OCI-LY3 (cell line): ENCODE measurements at regions not wholly inside any gene's neighbourhood (a gene's known extent, or its start where the extent isn't known, plus 50 kb on each side); places are given as distances from the start of the nearest gene placed in this dataset.

Experiments
- EZH2phosphoT487 ChIP-seq: fragments of 200-600 bp; shearing (Covaris generic); IDR thresholded peaks from 2 replicates; pipeline ENCODE4 v1.6.1; 2018; ENCODE audit warnings: antibody characterized with exemption, mixed run types, low read depth
- TF ChIP-seq, protein P1 (sequence below): fragments of 200-600, 300-600 bp; sonication (generic); IDR thresholded peaks from 2 replicates; pipeline ENCODE4 v1.5.1; 2014; ENCODE audit warnings: antibody characterized with exemption, low read length, low read depth

DNA sequence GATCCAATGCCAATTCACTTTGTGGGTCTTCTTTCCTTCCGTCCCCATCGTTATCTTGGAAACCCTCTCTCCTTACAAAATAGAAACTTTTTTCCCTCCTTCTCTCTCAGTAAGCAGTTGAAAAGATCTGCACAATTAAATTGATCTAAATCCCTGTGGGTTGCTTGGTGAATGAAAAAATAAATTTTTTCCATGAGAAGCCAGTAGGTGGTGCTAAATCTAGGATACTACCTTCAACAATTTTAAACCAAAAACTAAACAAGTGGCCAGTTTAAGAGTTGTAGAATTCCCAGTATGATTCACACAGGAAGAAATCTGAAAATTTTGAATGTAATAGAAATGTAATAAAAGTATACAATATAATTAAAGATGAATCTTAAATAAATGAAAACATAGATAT is 990.3 kb upstream of the ZNF722 start:
- TF ChIP-seq, protein P1, sequence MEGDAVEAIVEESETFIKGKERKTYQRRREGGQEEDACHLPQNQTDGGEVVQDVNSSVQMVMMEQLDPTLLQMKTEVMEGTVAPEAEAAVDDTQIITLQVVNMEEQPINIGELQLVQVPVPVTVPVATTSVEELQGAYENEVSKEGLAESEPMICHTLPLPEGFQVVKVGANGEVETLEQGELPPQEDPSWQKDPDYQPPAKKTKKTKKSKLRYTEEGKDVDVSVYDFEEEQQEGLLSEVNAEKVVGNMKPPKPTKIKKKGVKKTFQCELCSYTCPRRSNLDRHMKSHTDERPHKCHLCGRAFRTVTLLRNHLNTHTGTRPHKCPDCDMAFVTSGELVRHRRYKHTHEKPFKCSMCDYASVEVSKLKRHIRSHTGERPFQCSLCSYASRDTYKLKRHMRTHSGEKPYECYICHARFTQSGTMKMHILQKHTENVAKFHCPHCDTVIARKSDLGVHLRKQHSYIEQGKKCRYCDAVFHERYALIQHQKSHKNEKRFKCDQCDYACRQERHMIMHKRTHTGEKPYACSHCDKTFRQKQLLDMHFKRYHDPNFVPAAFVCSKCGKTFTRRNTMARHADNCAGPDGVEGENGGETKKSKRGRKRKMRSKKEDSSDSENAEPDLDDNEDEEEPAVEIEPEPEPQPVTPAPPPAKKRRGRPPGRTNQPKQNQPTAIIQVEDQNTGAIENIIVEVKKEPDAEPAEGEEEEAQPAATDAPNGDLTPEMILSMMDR: peak; percentile 33
- TF ChIP-seq EZH2phosphoT487: no peak
